HepG2 (cell line): ENCODE measurements at regions not wholly inside any gene's neighbourhood (a gene's known extent, or its start where the extent isn't known, plus 50 kb on each side); places are given as distances from the start of the nearest gene placed in this dataset.

Experiments used
- ETV6 ChIP-seq: sonication (generic); formaldehyde crosslinking; conservative IDR thresholded peaks from 2 replicates; pipeline ENCODE4 v1.4.0; 2020; ENCODE audit warnings: missing genetic modification reagents
- IKZF4 ChIP-seq: sonication (generic); formaldehyde crosslinking; IDR thresholded peaks from 2 replicates; pipeline ENCODE4 v1.5.1; 2020; ENCODE audit warnings: borderline replicate concordance, mild to moderate bottlenecking, low read depth, missing genetic modification reagents; ENCODE audit errors: not compliant biosample characterization
- KLF13 ChIP-seq: sonication (generic); formaldehyde crosslinking; IDR thresholded peaks from 2 replicates; pipeline ENCODE4 v1.4.0; 2020; ENCODE audit warnings: mild to moderate bottlenecking, missing genetic modification reagents
- KLF6 ChIP-seq: IDR thresholded peaks from 2 replicates; pipeline ENCODE4 v1.8.0; 2016; ENCODE audit warnings: missing biosample characterization, missing genetic modification reagents
- MAZ ChIP-seq, 2 experiments: sonication (generic) in 1 of 2; formaldehyde crosslinking in 1 of 2; IDR thresholded peaks; 2 replicates each; pipeline versions ENCODE4 v1.5.0 to v1.6.1; 2012 to 2020; ENCODE audit warnings: low read depth in 2 of 2, mild to moderate bottlenecking in 2 of 2, borderline replicate concordance in 1 of 2, improper control_type of control experiment in 1 of 2, low read length in 1 of 2, missing genetic modification reagents in 1 of 2, moderate library complexity in 1 of 2
- MTA1 ChIP-seq: sonication (generic); formaldehyde crosslinking; IDR thresholded peaks from 2 replicates; pipeline ENCODE4 v1.4.0; 2020; ENCODE audit warnings: missing genetic modification reagents, mild to moderate bottlenecking, borderline replicate concordance
- NFIB ChIP-seq: sonication (generic); formaldehyde crosslinking; IDR thresholded peaks from 2 replicates; pipeline ENCODE4 v1.9.0; 2021; ENCODE audit warnings: missing genetic modification reagents, mild to moderate bottlenecking, borderline replicate concordance
- POLR2AphosphoS5 ChIP-seq: IDR thresholded peaks from 2 replicates; pipeline ENCODE4 v1.6.1; 2012; ENCODE audit warnings: low read depth, low read length
- SAP130 ChIP-seq: IDR thresholded peaks from 2 replicates; pipeline ENCODE4 v1.6.1; 2016; ENCODE audit warnings: low read depth
- ZBTB7A ChIP-seq: sonication (generic); formaldehyde crosslinking; IDR thresholded peaks from 2 replicates; pipeline ENCODE4 v1.8.0; 2022; ENCODE audit warnings: mild to moderate bottlenecking, missing genetic modification reagents
- ZFP37 ChIP-seq: sonication (generic); formaldehyde crosslinking; IDR thresholded peaks from 2 replicates; pipeline ENCODE4 v1.4.0; 2020; ENCODE audit warnings: missing genetic modification reagents, borderline replicate concordance
- ZFX ChIP-seq: sonication (generic); formaldehyde crosslinking; IDR thresholded peaks from 2 replicates; pipeline ENCODE4 v1.4.0; 2020; ENCODE audit warnings: mild to moderate bottlenecking, low read depth, missing genetic modification reagents, moderate library complexity
- ZNF451 ChIP-seq: sonication (generic); formaldehyde crosslinking; IDR thresholded peaks from 2 replicates; pipeline ENCODE4 v1.5.0; 2020; ENCODE audit warnings: mild to moderate bottlenecking, missing genetic modification reagents
- ZNF543 ChIP-seq: sonication (generic); formaldehyde crosslinking; IDR thresholded peaks from 2 replicates; pipeline ENCODE4 v1.4.0; 2020; ENCODE audit warnings: mild to moderate bottlenecking, missing genetic modification reagents

DNA sequence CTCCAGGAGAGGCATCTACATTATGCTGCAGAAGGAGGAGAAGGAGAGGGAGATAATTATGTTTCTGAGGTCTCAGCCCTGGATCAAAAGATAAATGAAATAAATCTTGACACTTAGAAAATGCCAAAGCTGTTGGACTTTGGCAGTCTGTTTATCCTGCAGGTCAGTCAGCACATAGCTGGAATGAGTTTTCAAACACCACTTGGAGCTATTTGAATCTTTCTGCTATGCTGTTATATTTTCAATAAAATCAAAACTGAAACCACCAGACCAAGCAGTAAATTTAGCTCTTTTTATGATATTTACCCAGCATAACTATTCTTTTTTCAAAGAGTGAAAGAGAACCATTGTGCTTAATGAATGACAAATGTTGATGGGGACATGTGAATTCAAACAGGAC, 505.1 kb upstream of the ITGA1 start:
- TF ChIP-seq ZFX (CRISPR knock-in tag) (no peak), ZBTB7A (no peak), MTA1 (no peak), KLF13 (CRISPR knock-in tag) (no peak), POLR2AphosphoS5 (no peak), ZNF451 (CRISPR knock-in tag) (no peak), NFIB (CRISPR knock-in tag) (no peak), MAZ (IDR thresholded peaks at IDR 0.05; ENCODE audit: borderline replicate concordance, low read depth, low read length) (no peak), MAZ (CRISPR knock-in tag; IDR thresholded peaks at IDR 0.05; ENCODE audit: low read depth) (no peak), ZNF543 (CRISPR knock-in tag) (no peak), IKZF4 (CRISPR knock-in tag) (no peak), KLF6 (CRISPR knock-in tag) (no peak), ZFP37 (CRISPR knock-in tag) (no peak), SAP130 (CRISPR knock-in tag) (no peak), ETV6 (no peak)
